Esophagus squamous epithelium (tissue), 4 donors: ENCODE measurements at regions not wholly inside any gene's neighbourhood (a gene's known extent, or its start where the extent isn't known, plus 50 kb on each side); places are given as distances from the start of the nearest gene placed in this dataset.

ENCODE experiments used
- CTCF ChIP-seq, 6 experiments: fragments of 450-650 bp in 4 of 6; fragments of 200-600 bp in 2 of 6; sonication (generic) in 2 of 6; IDR thresholded peaks; one replicate each; pipeline ENCODE4 v1.5.1; 2016 to 2019; ENCODE audit warnings: antibody characterized with exemption in 6 of 6, mild to moderate bottlenecking in 4 of 6, moderate library complexity in 4 of 6
- POLR2A ChIP-seq, 4 donors: fragments of 450-650 bp; IDR thresholded peaks; one replicate each; pipeline ENCODE4 v1.6.1; 2017; ENCODE audit warnings: antibody characterized with exemption in 4 of 4, mild to moderate bottlenecking in 4 of 4, moderate library complexity in 3 of 4

DNA sequence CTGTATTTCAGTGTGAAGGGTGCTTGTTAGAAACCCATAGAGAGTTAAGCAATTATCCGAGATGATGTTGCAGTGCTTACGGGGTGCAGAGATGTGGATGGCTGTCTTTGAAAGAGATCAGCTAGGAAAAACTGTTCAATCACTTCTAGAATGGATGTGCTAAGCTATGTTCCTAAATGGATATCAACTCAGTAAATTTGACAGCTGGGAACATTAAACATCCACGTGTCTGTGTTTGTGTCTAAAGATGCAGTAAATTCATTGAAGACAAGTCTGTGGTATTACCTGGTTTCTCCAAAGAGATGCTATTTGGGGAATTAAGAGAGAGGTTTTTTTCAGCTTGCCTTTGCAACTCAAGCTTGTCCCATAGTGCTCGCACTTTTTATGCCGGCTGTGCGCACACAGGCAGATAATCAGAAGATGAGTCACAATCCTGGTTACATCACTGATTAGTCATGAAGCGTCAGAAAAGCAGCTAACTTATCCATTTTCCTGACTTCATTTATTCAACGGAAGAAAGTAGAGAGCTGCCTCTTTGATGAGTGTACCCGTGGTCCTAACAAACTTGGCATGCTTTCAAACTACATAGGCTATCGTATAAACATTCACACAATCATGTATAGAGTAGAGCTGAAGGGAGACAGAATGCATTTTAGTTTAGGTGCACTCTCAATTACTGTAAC, 691.7 kb upstream of the SLC35B3 start:
- TF ChIP-seq CTCF (IDR thresholded peaks at IDR 0.05) (no peak), POLR2A (IDR thresholded peaks at IDR 0.05) (no peak)
